HTR-8/SVneo (cell line): ENCODE measurements at regions not wholly inside any gene's neighbourhood (a gene's known extent, or its start where the extent isn't known, plus 50 kb on each side); places are given as distances from the start of the nearest gene placed in this dataset.
"Not testable (repeated sequence)": the region's sequence is repeated elsewhere in the genome, so short reads cannot be mapped to it uniquely, and the experiment has no call there.

Experiments used
- DNase-seq: peaks from one replicate; pipeline ENCODE4 v3.0.0; 2011; ENCODE audit warnings: low spot score, mixed read lengths; ENCODE audit not compliant: insufficient read length
- FAIRE-seq: peaks from 2 replicates; lab custom pipeline; 2011; peaks lifted over from hg19 to GRCh38; lab: Jason Lieb, UNC

GRCh38 chr3:20846066-20846465 is 660.1 kb upstream of the SGO1 start:
- FAIRE-seq (no peak), DNase-seq (no peak)

- no peak for DNase-seq
- FAIRE-seq, result no peak
These were observed 658.8 kb upstream of the SGO1 start for GRCh38 chr3:20844851-20845250.

GRCh38 chr3:20842594-20843436 is 656.8 kb upstream of the SGO1 start:
- no peak for FAIRE-seq

GRCh38 chr3:20842002-20842401 is 656.0 kb upstream of the SGO1 start:
- FAIRE-seq, result no peak

More at GRCh38 chr3:20842594-20843436, 656.8 kb upstream of the SGO1 start:
- no peak for DNase-seq

GRCh38 chr3:20837676-20838302 is 651.8 kb upstream of the SGO1 start:
- DNase-seq, result no peak
- FAIRE-seq, result no peak

More at GRCh38 chr3:20842002-20842401, 656.0 kb upstream of the SGO1 start:
- no peak for DNase-seq

- FAIRE-seq (no peak), DNase-seq (no peak)
These were observed 650.8 kb upstream of the SGO1 start for GRCh38 chr3:20836801-20837200.

- no peak for DNase-seq
- FAIRE-seq, result no peak
These were observed 647.0 kb upstream of the SGO1 start for GRCh38 chr3:20832963-20833362.

GRCh38 chr3:20822251-20822650 is 636.2 kb upstream of the SGO1 start:
- FAIRE-seq (no peak), DNase-seq (no peak)

GRCh38 chr3:20820872-20821271 is 634.9 kb upstream of the SGO1 start:
- DNase-seq, FAIRE-seq: not testable (repeated sequence)

- FAIRE-seq (no peak), DNase-seq (no peak)
These were observed 625.6 kb upstream of the SGO1 start for GRCh38 chr3:20811631-20812030.

- DNase-seq (no peak), FAIRE-seq (no peak)
These were observed 625.0 kb upstream of the SGO1 start for GRCh38 chr3:20811006-20811405.

GRCh38 chr3:20810555-20810954 is 624.5 kb upstream of the SGO1 start:
- DNase-seq, result no peak
- FAIRE-seq, result no peak

GRCh38 chr3:20809356-20809755 is 623.4 kb upstream of the SGO1 start:
- FAIRE-seq (no peak), DNase-seq (no peak)

GRCh38 chr3:20808864-20809263 is 622.9 kb upstream of the SGO1 start:
- no peak for FAIRE-seq
- no peak for DNase-seq

- no peak for DNase-seq
- no peak for FAIRE-seq
These were observed 612.7 kb upstream of the SGO1 start for GRCh38 chr3:20798666-20799065.

GRCh38 chr3:20787005-20787404 is 601.0 kb upstream of the SGO1 start:
- no peak for DNase-seq
- no peak for FAIRE-seq

- no peak for DNase-seq
- FAIRE-seq, result no peak
These were observed 590.7 kb upstream of the SGO1 start for GRCh38 chr3:20776692-20777091.

GRCh38 chr3:20776286-20776685 is 590.3 kb upstream of the SGO1 start:
- DNase-seq (no peak), FAIRE-seq (no peak)

GRCh38 chr3:20773320-20773984 is 587.4 kb upstream of the SGO1 start:
- no peak for DNase-seq
- FAIRE-seq, result no peak

- DNase-seq, result no peak
- FAIRE-seq, result no peak
These were observed 586.9 kb upstream of the SGO1 start for GRCh38 chr3:20772869-20773268.

GRCh38 chr3:20769430-20769829 is 583.4 kb upstream of the SGO1 start:
- FAIRE-seq, result no peak

More at GRCh38 chr3:20769430-20769829, 583.4 kb upstream of the SGO1 start:
- DNase-seq, result no peak
